ENCODE measurements at regions not wholly inside any gene's neighbourhood (a gene's known extent, or its start where the extent isn't known, plus 50 kb on each side); places are given as distances from the start of the nearest gene placed in this dataset.

DNA sequence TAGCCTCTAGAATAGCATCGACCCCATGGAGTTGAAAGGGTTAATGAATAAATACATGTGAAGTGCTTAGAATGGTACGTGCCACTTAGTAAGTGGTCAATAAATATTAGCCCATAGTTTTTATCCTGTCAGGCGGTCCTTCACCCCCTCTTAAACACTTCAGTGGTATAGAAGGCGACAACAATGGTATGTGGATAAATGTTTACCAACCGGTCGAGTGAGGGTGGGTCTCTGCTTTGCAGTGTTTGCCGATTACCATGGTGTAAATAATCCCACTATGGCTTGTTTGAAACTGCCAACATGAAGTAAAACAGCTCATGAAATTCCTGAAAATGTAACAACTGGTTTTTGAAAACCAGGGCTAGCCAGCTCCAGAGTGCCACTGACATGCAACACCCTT lies 541.2 kb downstream of the BUD13 start (continued):
- TF ChIP-seq, protein P1, sequence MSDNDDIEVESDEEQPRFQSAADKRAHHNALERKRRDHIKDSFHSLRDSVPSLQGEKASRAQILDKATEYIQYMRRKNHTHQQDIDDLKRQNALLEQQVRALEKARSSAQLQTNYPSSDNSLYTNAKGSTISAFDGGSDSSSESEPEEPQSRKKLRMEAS (IDR thresholded peaks at IDR 0.05): no peak
- TF ChIP-seq EP300 (IDR thresholded peaks at IDR 0.05): no peak
- no peak for TF ChIP-seq POLR2AphosphoS2 (conservative IDR thresholded peaks at IDR 0.05; ENCODE audit: low read length)

DNA sequence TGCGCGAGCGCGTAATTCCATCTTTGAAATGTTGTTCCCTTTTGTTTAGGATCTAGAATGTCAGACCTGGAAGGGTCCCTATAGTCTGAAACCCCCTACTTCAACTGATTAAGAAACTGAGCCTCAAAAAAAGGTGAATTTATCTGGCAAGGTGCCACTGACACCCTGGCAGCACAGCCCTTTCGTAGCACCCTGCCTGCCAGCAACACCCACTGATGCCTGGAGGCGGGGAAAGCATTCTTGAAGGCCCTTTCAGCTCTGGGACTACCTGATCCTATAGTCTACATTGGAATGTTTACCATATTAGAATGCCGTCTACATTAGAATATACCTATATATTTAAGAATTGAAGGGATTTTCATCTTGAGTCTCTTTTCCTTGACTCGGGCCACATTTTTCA lies 542.3 kb downstream of the BUD13 start:
- Histone ChIP-seq H3K9me3 (no peaks in the 10 kb centered on the region), H3K4me2 (no peak overlapping the region), H3K4me1 (no peaks in the 10 kb centered on the region), H3K27ac (no peak overlapping the region), H3K4me3 (no peak overlapping the region)
- TF ChIP-seq MYC (IDR thresholded peaks at IDR 0.05; ENCODE audit: borderline replicate concordance, low read length): no peak
- TF ChIP-seq EP300 (IDR thresholded peaks at IDR 0.05): no peak
- TF ChIP-seq, protein P2, sequence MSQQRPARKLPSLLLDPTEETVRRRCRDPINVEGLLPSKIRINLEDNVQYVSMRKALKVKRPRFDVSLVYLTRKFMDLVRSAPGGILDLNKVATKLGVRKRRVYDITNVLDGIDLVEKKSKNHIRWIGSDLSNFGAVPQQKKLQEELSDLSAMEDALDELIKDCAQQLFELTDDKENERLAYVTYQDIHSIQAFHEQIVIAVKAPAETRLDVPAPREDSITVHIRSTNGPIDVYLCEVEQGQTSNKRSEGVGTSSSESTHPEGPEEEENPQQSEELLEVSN (IDR thresholded peaks at IDR 0.05; ENCODE audit: borderline replicate concordance, low read depth): no peak
- no peak for TF ChIP-seq HOXA7 (CRISPR knock-in tag; IDR thresholded peaks at IDR 0.05)
- TF ChIP-seq CHD4 (IDR thresholded peaks at IDR 0.05; ENCODE audit: borderline replicate concordance): no peak
- TF ChIP-seq, protein P3, sequence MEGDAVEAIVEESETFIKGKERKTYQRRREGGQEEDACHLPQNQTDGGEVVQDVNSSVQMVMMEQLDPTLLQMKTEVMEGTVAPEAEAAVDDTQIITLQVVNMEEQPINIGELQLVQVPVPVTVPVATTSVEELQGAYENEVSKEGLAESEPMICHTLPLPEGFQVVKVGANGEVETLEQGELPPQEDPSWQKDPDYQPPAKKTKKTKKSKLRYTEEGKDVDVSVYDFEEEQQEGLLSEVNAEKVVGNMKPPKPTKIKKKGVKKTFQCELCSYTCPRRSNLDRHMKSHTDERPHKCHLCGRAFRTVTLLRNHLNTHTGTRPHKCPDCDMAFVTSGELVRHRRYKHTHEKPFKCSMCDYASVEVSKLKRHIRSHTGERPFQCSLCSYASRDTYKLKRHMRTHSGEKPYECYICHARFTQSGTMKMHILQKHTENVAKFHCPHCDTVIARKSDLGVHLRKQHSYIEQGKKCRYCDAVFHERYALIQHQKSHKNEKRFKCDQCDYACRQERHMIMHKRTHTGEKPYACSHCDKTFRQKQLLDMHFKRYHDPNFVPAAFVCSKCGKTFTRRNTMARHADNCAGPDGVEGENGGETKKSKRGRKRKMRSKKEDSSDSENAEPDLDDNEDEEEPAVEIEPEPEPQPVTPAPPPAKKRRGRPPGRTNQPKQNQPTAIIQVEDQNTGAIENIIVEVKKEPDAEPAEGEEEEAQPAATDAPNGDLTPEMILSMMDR (IDR thresholded peaks at IDR 0.05): no peak
- TF ChIP-seq RNF2 (IDR thresholded peaks at IDR 0.05; ENCODE audit: borderline replicate concordance, low read depth): no peak
- TF ChIP-seq, protein P4, sequence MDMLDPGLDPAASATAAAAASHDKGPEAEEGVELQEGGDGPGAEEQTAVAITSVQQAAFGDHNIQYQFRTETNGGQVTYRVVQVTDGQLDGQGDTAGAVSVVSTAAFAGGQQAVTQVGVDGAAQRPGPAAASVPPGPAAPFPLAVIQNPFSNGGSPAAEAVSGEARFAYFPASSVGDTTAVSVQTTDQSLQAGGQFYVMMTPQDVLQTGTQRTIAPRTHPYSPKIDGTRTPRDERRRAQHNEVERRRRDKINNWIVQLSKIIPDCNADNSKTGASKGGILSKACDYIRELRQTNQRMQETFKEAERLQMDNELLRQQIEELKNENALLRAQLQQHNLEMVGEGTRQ (IDR thresholded peaks at IDR 0.05): no peak
- TF ChIP-seq GATA3 (IDR thresholded peaks at IDR 0.05; ENCODE audit: borderline replicate concordance): no peak
- TF ChIP-seq, protein P5, sequence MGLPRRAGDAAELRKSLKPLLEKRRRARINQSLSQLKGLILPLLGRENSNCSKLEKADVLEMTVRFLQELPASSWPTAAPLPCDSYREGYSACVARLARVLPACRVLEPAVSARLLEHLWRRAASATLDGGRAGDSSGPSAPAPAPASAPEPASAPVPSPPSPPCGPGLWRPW (IDR thresholded peaks at IDR 0.05): no peak
- TF ChIP-seq RAD21 (conservative IDR thresholded peaks at IDR 0.05 in 1 of 2, IDR thresholded peaks at IDR 0.05 in 1 of 2): no peak
- TF ChIP-seq CBX8 (IDR thresholded peaks at IDR 0.05): no peak
- TF ChIP-seq RFX5 (IDR thresholded peaks at IDR 0.05): no peak
- TF ChIP-seq, protein P6, sequence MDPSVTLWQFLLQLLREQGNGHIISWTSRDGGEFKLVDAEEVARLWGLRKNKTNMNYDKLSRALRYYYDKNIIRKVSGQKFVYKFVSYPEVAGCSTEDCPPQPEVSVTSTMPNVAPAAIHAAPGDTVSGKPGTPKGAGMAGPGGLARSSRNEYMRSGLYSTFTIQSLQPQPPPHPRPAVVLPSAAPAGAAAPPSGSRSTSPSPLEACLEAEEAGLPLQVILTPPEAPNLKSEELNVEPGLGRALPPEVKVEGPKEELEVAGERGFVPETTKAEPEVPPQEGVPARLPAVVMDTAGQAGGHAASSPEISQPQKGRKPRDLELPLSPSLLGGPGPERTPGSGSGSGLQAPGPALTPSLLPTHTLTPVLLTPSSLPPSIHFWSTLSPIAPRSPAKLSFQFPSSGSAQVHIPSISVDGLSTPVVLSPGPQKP (IDR thresholded peaks at IDR 0.05; ENCODE audit: low read depth, low read length): no peak
- no peak for TF ChIP-seq ZC3H11A (IDR thresholded peaks at IDR 0.05)
- no peak for TF ChIP-seq ZNF302 (CRISPR knock-in tag; IDR thresholded peaks at IDR 0.05)
- no peak for TF ChIP-seq TP53 (CRISPR knock-in tag; IDR thresholded peaks at IDR 0.05)
- TF ChIP-seq PHF8 (IDR thresholded peaks at IDR 0.05; ENCODE audit: borderline replicate concordance, low read depth): no peak
- FAIRE-seq: no peak
- DNase-seq (ENCODE audit: low read depth in 1 of 2, low spot score in 1 of 2): no peak
- ChIA-PET POLR2A (no interaction called here), CTCF (interaction anchor here (1.2 to 1.9 kb wide), 2 partner anchors 13 kb away, joined by 4 to 8 read pairs; no protein-coding TSS in a partner anchor)
- WGBS (ENCODE audit: missing lambda C conversion rate): 67% methylated on average over 8 of the region's 8 CpGs
- ATAC-seq: no peak
